Stimulated activated CD8-positive, alpha-beta memory T cell treated with anti-CD3 and anti-CD28 coated beads, Interleukin-12 subunit alpha, Interleukin-12 subunit beta, amount 100 ng/mL, for 24 hours (primary cell): ENCODE measurements at regions not wholly inside any gene's neighbourhood (a gene's known extent, or its start where the extent isn't known, plus 50 kb on each side); places are given as distances from the start of the nearest gene placed in this dataset.

ENCODE experiments used
- DNase-seq: peaks from one replicate; pipeline ENCODE4 v3.0.0-alpha.2; 2020; ENCODE audit errors: extremely low read depth

GRCh38 chr11:32316858-32317642, 118.3 kb downstream of the WT1 start:
- no peak for DNase-seq

- no peak for DNase-seq
Measured at GRCh38 chr11:32317643-32318042, 117.7 kb downstream of the WT1 start.

- no peak for DNase-seq
Measured at GRCh38 chr11:32318071-32319055, 117.0 kb downstream of the WT1 start.

GRCh38 chr11:32323814-32324130, 111.6 kb downstream of the WT1 start:
- no peak for DNase-seq

- no peak for DNase-seq
Measured at GRCh38 chr11:32325187-32325586, 110.2 kb downstream of the WT1 start.

- no peak for DNase-seq
Measured at GRCh38 chr11:32325725-32326124, 109.6 kb downstream of the WT1 start.

- no peak for DNase-seq
Measured at GRCh38 chr11:32326522-32326921, 108.8 kb downstream of the WT1 start.

GRCh38 chr11:32328392-32328791, 106.9 kb downstream of the WT1 start:
- no peak for DNase-seq

- no peak for DNase-seq
Measured at GRCh38 chr11:32331098-32331497, 104.2 kb downstream of the WT1 start.

- DNase-seq, result no peak
Measured at GRCh38 chr11:32331792-32332191, 103.5 kb downstream of the WT1 start.

GRCh38 chr11:32332990-32333319, 102.4 kb downstream of the WT1 start:
- no peak for DNase-seq

- no peak for DNase-seq
Measured at GRCh38 chr11:32333320-32333991, 101.9 kb downstream of the WT1 start.

GRCh38 chr11:32334822-32335221, 100.5 kb downstream of the WT1 start:
- DNase-seq, result no peak
